ENCODE measurements at regions not wholly inside any gene's neighbourhood (a gene's known extent, or its start where the extent isn't known, plus 50 kb on each side); places are given as distances from the start of the nearest gene placed in this dataset.

GRCh38 chr1:218521414-218522169 is 176.5 kb downstream of the TGFB2 start:
- TF ChIP-seq POLR2A (IDR thresholded peaks at IDR 0.05) (no peak), POLR2AphosphoS5 (IDR thresholded peaks at IDR 0.05) (no peak)
